Fibroblast of skin of back (primary cell): ENCODE measurements at regions not wholly inside any gene's neighbourhood (a gene's known extent, or its start where the extent isn't known, plus 50 kb on each side); places are given as distances from the start of the nearest gene placed in this dataset.
"Not testable (repeated sequence)": the region's sequence is repeated elsewhere in the genome, so short reads cannot be mapped to it uniquely, and the experiment has no call there.

ENCODE experiments used
- DNase-seq: peaks from one replicate; pipeline ENCODE4 v3.0.0-alpha.2; 2013

DNA sequence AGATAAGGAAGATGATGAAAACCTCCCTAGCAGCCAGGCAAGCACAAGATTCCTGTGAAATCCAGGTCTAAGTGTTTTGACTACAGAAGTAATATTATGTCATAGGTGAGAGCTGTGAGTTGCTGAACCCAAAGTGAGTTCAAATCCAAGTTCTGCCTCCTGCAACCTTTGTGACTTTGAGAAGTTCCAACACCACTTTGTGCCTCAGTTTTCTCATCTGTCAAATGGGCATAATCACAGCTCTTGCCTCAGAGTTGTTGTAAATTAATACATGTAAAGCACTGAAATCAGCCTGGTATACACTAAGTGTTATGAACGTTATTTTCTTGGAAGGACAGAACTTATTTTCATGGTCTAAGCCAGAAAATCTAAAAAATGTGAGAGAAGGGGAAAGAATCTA is 210.3 kb upstream of the FRG2C start:
- DNase-seq: not testable (repeated sequence)

DNA sequence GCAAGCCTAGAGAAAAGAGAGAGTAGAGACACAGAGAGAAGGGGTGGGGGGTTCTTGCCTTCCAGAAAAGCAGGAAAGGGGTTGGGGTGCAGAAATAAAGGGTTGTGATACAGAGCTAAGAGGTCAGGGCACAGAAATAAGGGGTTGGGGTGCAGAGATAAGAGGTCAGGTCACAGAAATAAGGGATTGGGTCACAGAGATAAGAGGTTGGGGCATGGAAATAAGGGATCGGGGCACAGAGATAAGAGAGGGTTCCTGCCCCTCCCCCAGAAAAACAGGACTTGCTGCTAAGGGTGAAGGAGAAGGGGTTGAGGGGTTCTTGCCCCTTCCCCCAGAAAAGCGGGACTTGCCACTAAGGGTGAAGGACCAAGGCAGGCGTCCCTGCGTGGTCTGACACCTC is 189.6 kb upstream of the FRG2C start:
- not testable (repeated sequence) for DNase-seq

- DNase-seq: not testable (repeated sequence)
These were observed 167.5 kb upstream of the FRG2C start for GRCh38 chr3:75496600-75496999.

GRCh38 chr3:75500357-75500756 is 163.8 kb upstream of the FRG2C start:
- not testable (repeated sequence) for DNase-seq

DNA sequence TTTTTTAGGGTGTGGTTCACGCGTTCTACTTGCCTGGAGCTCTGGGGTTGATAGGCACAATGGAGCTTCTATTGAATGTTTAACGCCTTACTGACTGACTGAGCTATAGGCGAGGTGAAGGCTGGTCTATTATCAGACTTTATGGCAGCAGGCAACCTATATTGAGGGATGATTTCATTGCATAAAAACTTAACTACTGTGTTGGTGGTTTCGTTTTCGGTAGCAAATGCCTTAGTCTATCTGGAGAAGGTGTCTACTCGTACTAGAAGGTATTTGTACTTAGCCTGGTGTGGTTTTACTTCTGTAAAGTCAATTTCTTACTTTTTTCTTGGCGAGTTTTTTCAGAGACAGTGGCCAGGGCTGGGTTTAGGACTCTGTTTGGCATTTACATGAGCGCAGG is 162.0 kb upstream of the FRG2C start:
- DNase-seq: not testable (repeated sequence)

DNA sequence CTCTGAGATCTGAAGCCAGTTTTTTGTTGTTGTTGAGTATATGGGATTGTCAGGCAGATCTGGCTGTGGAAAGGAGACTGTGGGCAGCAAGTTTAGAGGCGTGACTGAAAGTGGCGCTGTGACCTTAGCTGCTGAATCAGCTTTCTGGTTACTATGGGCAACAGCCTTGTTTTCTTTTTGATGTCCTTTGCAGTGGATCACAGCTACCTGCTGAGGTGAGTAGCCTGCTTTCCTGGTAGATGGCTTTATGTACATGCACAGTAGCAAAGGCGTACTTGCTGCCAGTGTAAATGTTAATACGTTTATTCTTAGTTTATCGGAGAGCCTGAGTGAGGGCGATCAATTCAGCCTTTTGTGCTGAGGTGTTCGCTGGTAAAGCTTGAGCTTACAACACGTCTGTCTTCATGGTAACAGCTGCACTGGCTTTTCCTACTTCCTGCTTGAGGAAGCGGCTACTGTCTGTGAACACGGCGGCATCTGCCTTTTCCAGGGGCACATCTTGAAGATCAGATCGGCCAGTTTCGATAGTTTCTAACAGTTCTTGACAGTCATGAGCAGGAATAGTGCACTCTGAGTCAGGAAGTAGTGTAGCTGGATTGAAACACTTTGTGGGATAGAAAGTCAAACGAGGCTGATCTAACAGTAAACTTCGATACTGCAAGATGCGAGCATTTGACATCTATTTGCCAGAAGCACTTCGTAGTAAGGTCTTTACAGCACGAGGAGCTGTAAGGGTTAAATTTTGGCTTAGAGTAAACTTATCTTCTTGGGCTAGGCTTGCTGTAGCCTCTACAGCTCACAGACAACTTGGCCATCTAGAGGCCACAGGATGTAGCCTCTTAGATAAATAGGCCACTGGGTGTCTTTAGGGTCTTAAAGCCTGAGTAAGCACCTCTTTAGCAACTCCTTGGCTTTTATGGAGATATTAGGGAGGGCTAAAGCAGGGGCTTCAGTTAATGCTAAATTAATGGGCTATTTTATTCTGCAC is 161.1 kb upstream of the FRG2C start:
- peak; percentile 2 for DNase-seq

GRCh38 chr3:75506603-75507002 is 157.5 kb upstream of the FRG2C start:
- no peak for DNase-seq

DNA sequence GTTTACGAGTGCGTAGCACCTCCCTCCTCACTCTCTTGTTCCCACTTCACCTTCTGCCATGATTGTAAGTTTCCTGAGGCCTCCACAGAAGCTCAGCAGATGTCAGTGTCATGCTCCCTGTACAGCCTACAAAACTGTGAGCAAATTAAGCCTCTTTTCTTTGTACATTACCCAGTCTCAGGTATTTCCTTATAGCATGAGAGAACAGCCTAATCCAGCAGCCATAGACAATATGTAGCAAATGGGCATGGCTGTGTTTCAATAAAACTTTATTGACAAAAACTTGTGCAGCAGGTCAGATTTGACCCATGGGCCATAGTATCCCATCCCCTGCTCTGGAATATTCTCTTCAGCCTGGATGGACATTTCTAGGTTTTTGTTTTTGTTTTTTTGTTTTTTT is 156.2 kb upstream of the FRG2C start:
- not testable (repeated sequence) for DNase-seq

GRCh38 chr3:75527657-75528056 is 136.5 kb upstream of the FRG2C start:
- not testable (repeated sequence) for DNase-seq

DNA sequence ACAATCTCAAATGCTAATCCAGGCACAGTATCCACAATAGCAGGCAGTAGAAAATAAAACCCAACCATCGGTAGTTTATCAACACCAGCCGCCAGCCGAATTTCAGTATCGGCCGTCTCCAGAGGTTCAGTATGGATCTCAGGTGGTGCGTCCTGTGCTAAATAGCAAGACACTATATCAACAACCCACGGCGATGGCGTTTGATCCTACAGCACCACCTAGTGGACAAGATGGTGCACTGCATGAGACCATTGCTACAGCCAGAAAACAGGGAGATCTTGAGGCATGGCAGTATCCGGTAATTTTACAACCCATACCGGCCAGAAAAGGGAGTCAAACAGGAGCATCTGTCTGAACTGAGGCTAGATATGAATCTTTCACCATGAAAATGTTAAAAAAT is 112.0 kb upstream of the FRG2C start:
- peak; percentile 16 for DNase-seq

DNA sequence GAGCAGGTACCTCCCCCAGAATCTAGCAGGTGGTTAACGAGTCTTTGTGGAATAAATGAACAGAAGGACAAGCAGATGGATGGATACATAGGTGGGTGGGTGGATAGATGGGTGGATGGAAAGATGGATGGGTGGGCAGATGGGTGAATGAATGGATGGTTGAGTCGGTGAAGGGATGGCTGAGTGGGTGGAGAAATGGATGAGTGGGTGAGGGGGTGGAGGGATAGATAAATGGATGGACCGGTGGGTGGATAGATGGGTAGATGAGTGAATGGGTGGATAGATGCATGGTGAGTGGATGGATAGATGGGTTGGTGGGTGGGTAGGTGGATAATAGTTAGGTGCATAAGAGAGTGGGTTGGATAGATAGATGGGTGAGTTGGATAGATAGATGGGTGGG is 99.7 kb upstream of the FRG2C start:
- not testable (repeated sequence) for DNase-seq

DNA sequence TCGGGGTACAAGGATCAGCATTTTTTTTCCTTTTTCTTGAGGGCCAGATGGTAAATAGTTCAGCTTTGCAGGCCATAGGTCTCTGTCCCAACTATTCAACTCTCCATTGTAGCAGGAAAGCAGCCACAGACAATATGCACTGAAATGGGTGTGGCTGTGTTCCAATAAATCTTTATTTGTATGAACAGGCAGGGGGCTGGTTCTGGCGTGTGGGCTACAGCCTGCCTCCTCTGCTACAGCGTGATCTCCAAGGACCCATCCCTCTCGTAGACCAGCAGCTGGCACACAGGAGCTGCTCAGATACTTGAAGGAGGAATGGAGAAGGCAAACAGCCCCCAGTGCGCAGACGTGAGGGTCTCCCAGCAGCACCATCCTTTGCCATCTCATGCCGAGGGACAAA is 91.8 kb upstream of the FRG2C start:
- DNase-seq: not testable (repeated sequence)

- not testable (repeated sequence) for DNase-seq
These were observed 85.0 kb upstream of the FRG2C start for GRCh38 chr3:75579091-75579490.

DNA sequence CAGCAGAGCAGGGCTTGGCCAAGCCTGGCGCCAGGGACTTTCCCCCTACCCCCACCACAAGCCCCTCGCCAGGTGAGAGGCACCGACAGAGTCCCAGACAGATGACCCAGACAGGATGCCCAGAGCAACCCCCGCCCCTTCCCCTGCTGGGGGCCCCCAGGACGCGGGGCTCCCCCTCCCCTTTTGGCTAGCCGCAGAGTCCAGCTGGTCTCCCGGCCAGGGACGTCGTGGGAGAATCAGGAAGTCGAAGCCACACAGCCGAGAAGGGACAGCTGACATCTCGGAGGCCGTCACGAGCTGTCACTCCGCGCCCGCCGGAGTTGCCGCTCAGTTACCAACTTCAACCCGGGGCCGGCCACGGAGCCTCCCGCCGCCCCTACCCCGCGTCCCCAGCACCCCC is 84.6 kb upstream of the FRG2C start:
- DNase-seq: not testable (repeated sequence)

DNA sequence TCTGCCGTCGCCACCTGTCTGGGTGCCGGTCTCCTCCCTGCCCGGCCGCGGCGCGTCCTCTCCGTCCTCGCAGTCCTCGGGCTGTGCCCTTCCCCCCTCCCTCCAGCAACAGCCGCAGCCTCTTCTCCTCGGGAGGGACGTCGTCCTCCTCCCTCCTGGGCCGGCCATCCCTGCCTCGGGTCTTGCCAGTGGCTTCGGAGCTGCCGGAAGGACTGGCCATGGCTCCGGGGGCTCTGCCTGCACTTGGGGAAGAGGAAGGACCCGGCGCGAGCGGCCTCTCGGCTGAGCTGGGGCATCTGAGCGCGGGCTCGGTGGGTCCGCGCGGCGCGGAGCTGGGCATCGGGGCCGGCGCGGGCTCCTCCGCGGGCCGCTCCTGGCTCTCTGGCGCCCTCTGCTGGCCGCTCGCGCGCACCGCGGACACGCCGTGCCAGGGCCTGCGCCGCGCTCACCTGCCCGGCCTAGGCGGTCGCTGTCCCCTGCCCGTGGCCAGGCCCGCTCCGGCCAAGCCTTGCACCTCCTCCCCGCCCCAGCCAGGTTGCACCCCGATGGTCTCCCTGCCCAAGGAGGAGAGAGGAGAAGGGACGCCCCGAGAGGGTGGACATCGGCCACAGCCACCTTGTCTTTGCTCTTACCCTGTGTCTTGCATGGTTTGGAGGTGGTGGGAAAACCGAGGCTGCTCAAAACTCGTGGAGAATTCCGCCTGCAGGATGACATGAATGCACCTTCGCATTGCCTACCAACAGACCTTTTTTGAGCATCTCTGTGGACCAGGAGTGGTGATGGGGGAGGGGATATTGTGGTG is 83.9 kb upstream of the FRG2C start:
- DNase-seq: peak; percentile 15

- DNase-seq: not testable (repeated sequence)
These were observed 81.6 kb upstream of the FRG2C start for GRCh38 chr3:75582536-75582935.

GRCh38 chr3:75583116-75583515 is 81.0 kb upstream of the FRG2C start:
- not testable (repeated sequence) for DNase-seq

- not testable (repeated sequence) for DNase-seq
These were observed 76.4 kb upstream of the FRG2C start for GRCh38 chr3:75587695-75588094.

DNA sequence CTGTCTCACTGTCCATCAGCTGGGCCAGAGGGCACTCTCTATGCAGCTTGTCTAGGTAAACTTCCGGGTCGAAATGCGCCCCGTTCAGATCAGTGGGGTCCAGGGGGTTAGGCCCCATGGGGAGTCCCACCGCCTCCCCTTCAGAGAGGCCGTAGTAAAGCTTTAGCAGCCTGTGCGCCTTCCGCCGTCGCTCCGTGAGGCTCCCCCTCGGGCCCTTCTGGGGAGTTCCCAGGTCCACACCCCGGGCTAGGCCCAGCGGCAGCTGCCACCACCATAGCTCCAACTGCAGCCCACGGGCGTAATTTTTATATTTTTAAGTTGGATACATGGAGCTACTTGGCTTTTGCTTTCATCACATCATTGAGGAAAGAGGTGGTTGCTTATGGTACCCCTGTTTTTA is 73.7 kb upstream of the FRG2C start:
- not testable (repeated sequence) for DNase-seq

DNA sequence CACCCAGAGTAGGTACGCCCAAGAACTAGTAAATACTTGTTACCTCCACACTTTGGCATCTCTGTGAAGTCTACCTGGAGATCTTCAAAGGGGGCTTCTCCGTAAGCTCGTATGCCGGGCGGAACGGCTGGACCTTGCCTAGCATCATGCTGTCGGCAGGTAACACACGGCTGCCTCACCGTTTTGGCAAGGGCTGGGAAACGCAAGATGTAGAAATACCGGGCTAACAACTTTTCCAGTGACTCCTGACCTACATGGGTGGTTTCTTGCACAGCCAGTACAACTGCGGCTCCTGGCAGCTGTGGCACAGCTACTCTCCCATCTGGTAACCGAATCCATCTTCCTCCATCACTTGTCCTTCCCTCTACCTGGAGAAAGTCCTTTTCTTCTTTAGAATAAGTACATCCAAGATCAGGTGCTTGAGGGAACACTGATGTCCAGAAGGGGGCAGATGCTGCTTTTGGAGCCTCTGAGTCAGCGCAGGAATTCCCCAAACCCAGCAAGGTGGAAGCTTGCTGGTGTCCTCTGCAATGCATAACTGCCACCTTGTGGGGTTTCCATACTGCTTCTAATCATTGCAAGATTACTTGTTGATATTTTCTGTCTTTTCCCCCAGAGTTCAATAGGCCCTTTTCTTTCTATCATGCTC is 59.7 kb upstream of the FRG2C start:
- DNase-seq: peak; percentile 16

DNA sequence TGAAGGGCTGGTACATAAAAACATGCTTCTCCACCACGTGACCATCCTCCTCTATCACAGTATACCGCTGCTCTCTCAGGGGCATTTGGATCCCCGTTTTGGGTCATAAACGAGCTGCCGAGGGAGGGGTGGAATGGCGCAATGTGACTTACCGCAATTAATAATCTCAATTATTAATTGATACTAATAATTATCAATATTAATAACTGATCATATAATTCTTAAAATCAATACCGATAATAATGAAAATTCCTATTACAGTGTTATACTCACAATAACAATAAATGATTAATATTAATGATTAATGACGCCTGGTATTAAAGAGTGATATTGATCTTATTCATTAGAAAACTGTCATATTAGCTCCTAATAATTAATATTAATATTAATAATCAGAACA is 56.1 kb upstream of the FRG2C start:
- DNase-seq: not testable (repeated sequence)

- not testable (repeated sequence) for DNase-seq
These were observed 54.5 kb upstream of the FRG2C start for GRCh38 chr3:75609598-75609997.

- DNase-seq: no peak
These were observed 53.4 kb upstream of the FRG2C start for GRCh38 chr3:75610773-75611172.
